Kidney (tissue), 13 donors: ENCODE measurements at regions not wholly inside any gene's neighbourhood (a gene's known extent, or its start where the extent isn't known, plus 50 kb on each side); places are given as distances from the start of the nearest gene placed in this dataset.
"Not testable (repeated sequence)": the region's sequence is repeated elsewhere in the genome, so short reads cannot be mapped to it uniquely, and the experiment has no call there.

Experiments used
- DNase-seq, 5 donors: peaks; one replicate each; pipeline ENCODE4 v3.0.0-alpha.2; 2013 to 2020
- FAIRE-seq: peaks from 2 replicates; lab custom pipeline; 2012; peaks lifted over from hg19 to GRCh38; lab: Jason Lieb, UNC
- H3K27ac ChIP-seq, 2 donors: one replicate each; pipeline ENCODE4 v1.7.0; 2013; ENCODE audit warnings: low read depth in 2 of 2, low read length in 2 of 2, inconsistent platforms in 1 of 2
- H3K27me3 ChIP-seq: one replicate; pipeline ENCODE4 v1.7.1; 2013; ENCODE audit warnings: low read length, inconsistent platforms; ENCODE audit not compliant: control insufficient read depth, insufficient read depth
- H3K36me3 ChIP-seq, 3 donors: one replicate each; pipeline versions ENCODE4 v1.7.0 to v1.7.1; 2013; ENCODE audit warnings: low read length in 3 of 3, control low read depth in 1 of 3, inconsistent platforms in 1 of 3; ENCODE audit not compliant: insufficient read depth in 3 of 3, control insufficient read depth in 2 of 3
- H3K4me1 ChIP-seq, 3 donors: one replicate each; pipeline versions ENCODE4 v1.7.0 to v1.7.1; 2013; ENCODE audit warnings: low read length in 3 of 3, inconsistent platforms in 1 of 3, low read depth in 1 of 3; ENCODE audit not compliant: control insufficient read depth in 2 of 3, insufficient read depth in 2 of 3
- H3K4me3 ChIP-seq, 3 donors: one replicate each; pipeline versions ENCODE4 v1.7.0 to v1.8.1; 2013; ENCODE audit warnings: low read length in 3 of 3, control low read depth in 1 of 3, inconsistent platforms in 1 of 3
- H3K9ac ChIP-seq, 3 donors: one replicate each; pipeline versions ENCODE4 v1.7.0 to v1.7.1; 2013; ENCODE audit warnings: low read length in 3 of 3, control low read depth in 1 of 3, inconsistent platforms in 1 of 3
- H3K9me3 ChIP-seq, 3 donors: one replicate each; pipeline versions ENCODE4 v1.7.0 to v1.7.1; 2013; ENCODE audit warnings: low read length in 3 of 3, control low read depth in 1 of 3, inconsistent platforms in 1 of 3; ENCODE audit not compliant: control insufficient read depth in 2 of 3, insufficient read depth in 1 of 3
- intact Hi-C: fragments of 100-400 bp; cut with DNase I; formaldehyde crosslinking; loops from one replicate; pipeline ENCODE4 v1.11.1; 2022
- TF ChIP-seq, protein P1 (sequence below): IDR thresholded peaks from 3 replicates; pipeline ENCODE4 v1.5.1; 2012; ENCODE audit warnings: mild to moderate bottlenecking, moderate library complexity, borderline replicate concordance; ENCODE audit not compliant: insufficient read depth; ENCODE audit errors: extremely low read depth
- donor health status: control.
- donor health status: control.
- donor health status: control.
- donor health status: control.
- donor health status: control.
- donor health status: DM: yes; HTN: yes; CAD: no.
- donor health status: Normal renal cell carcinoma (clear cell type).

DNA sequence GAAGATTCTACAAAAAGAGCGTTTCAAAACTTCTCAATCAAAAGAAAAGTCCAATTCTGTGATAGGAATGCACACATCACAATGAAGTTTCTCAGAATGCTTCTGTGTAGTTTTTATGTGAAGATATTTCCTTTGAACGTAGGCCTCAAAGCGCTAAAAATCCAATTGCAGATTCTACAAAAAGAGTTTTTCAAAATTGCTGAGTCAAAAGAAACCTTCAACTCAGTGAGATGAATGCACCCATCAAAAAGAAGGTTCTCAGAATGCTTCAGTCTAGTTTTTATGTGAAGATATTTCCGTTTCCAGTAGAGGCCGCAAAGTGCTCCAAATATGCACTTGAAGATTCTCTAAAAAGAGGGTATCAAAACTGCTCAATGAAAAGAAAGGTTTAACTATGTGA lies 319.7 kb upstream of the DEFB115 start:
- Histone ChIP-seq H3K27me3 (no peaks in the 10 kb centered on the region), H3K36me3 (no peaks in the 10 kb centered on the region), H3K4me3 (no peak overlapping the region), H3K4me1 (no peaks in the 10 kb centered on the region), H3K9me3 (peaks cover 0 to 5% (median 0%) of the 10 kb centered on the region in 3 donors), H3K27ac (no peak overlapping the region), H3K9ac (no peak overlapping the region)
- intact Hi-C loops = no loop called here
- FAIRE-seq (no peak), DNase-seq (no peak)
- TF ChIP-seq, protein P1, sequence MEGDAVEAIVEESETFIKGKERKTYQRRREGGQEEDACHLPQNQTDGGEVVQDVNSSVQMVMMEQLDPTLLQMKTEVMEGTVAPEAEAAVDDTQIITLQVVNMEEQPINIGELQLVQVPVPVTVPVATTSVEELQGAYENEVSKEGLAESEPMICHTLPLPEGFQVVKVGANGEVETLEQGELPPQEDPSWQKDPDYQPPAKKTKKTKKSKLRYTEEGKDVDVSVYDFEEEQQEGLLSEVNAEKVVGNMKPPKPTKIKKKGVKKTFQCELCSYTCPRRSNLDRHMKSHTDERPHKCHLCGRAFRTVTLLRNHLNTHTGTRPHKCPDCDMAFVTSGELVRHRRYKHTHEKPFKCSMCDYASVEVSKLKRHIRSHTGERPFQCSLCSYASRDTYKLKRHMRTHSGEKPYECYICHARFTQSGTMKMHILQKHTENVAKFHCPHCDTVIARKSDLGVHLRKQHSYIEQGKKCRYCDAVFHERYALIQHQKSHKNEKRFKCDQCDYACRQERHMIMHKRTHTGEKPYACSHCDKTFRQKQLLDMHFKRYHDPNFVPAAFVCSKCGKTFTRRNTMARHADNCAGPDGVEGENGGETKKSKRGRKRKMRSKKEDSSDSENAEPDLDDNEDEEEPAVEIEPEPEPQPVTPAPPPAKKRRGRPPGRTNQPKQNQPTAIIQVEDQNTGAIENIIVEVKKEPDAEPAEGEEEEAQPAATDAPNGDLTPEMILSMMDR = no peak

- Histone ChIP-seq H3K27ac (no peak overlapping the region), H3K36me3 (no peaks in the 10 kb centered on the region), H3K27me3 (no peaks in the 10 kb centered on the region), H3K9ac (no peak overlapping the region), H3K9me3 (no peaks in the 10 kb centered on the region), H3K4me3 (no peak overlapping the region), H3K4me1 (no peaks in the 10 kb centered on the region)
- TF ChIP-seq, protein P1 = no peak
- intact Hi-C loops = no loop called here
- peak in 1 of 5 donors; percentile 46 for DNase-seq
- no peak for FAIRE-seq
These were observed 307.7 kb upstream of the DEFB115 start for GRCh38 chr20:30949761-30950160.

DNA sequence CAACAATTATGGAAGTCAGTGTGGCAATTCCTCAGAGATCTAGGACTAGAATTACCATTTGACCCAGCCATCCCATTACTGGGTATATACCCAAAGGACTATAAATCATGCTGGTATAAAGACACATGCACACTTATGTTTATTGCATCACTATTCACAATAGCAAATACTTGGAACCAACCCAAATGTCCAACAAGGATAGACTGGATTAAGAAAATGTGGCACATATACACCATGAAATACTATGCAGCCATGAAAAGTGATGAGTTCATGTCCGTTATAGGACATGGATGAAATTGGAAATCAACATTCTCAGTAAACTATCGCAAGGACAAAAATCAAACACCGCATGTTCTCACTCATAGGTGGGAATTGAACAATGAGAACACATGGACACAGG lies 306.4 kb upstream of the DEFB115 start:
- H3K4me3 ChIP-seq, FAIRE-seq, intact Hi-C loops, H3K27ac ChIP-seq, DNase-seq, H3K4me1 ChIP-seq, H3K36me3 ChIP-seq, H3K27me3 ChIP-seq, H3K9ac ChIP-seq, H3K9me3 ChIP-seq: not testable (repeated sequence)

DNA sequence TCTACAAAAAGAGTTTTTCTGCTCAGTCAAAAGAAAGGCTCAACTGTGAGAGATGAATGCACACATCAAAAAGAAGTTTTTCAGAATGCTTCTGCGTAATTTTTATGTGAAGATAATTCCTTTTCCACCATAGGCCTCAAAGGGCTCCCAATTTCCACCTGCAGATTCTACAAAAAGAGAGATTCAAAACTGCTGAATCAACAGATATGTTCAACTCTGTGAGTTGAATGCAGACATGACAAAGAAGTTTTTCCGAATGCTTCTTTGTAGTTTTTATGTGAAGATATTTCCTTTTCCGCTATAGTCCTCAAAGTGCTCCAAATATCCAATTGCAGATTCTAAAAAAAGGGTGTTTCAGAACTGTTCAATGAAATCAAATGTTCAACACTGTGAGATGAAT lies 300.8 kb upstream of the DEFB115 start:
- H3K4me1 ChIP-seq, intact Hi-C loops: not testable (repeated sequence)

DNA sequence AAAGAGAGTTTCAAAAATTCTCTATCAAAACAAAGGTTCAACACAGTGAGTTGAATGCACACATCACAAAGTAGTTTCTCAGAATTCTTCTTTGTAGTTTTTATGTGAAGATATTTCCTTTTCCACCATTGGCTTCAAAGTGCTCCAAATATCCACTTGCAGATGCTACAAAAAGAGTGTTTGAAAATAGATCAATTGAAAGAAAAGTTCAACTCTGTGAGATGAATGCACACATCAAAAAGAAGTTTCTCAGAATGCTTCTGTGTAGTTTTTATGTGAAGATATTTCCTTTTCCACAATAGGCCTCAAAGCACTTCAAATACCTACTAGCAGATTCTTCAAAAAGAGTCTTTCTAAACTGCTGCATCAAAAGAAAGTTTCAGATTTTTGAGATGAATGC lies 298.3 kb upstream of the DEFB115 start:
- H3K27ac ChIP-seq, H3K4me3 ChIP-seq, DNase-seq, FAIRE-seq, H3K9me3 ChIP-seq, H3K9ac ChIP-seq, H3K27me3 ChIP-seq, intact Hi-C loops, H3K4me1 ChIP-seq, H3K36me3 ChIP-seq: not testable (repeated sequence)

More for the DNA sequence above, 300.8 kb upstream of the DEFB115 start:
- DNase-seq, H3K27me3 ChIP-seq, H3K27ac ChIP-seq, H3K36me3 ChIP-seq, H3K9ac ChIP-seq, FAIRE-seq, H3K9me3 ChIP-seq, H3K4me3 ChIP-seq: not testable (repeated sequence)
